HepG2 (cell line): ENCODE measurements at regions not wholly inside any gene's neighbourhood (a gene's known extent, or its start where the extent isn't known, plus 50 kb on each side); places are given as distances from the start of the nearest gene placed in this dataset.

Experiments used
- ATAC-seq: fragments of 200-7000 bp; cut with Tn5 transposase; 3 replicates; pipeline ENCODE4 v1.9.1; 2020; ENCODE audit warnings: mild to moderate bottlenecking, moderate library complexity
- BruUV-seq: library from RNA; stranded (reverse); fragments of 400-500 nt; replicated peaks from 2 replicates; lab custom pipeline; 2021; lab: Mats Ljungman, UMichigan
- CTCF ChIA-PET: fragments of 300-600 bp; formaldehyde crosslinking; extraction: SDS; loops from one replicate; lab custom pipeline; 2021; ENCODE audit warnings: low total read pairs, inconsistent platforms, low intra/inter-chr PET ratio; lab: Yijun Ruan, JAX
- POLR2A ChIA-PET: fragments of 350-600 bp; sonication (Branson Sonifier 250); formaldehyde crosslinking; loops from one replicate; lab custom pipeline; 2020; ENCODE audit warnings: antibody characterized with exemption, inconsistent platforms; lab: Yijun Ruan, JAX
- DNase-seq: peaks from one replicate; pipeline ENCODE4 v3.0.0-alpha.2; 2015; ENCODE audit warnings: low spot score
- FAIRE-seq: peaks from 3 replicates; lab custom pipeline; 2011; peaks lifted over from hg19 to GRCh38; lab: Jason Lieb, UNC
- H2AFZ ChIP-seq: one replicate; pipeline ENCODE4 v1.6.1; 2011; ENCODE audit warnings: low read length, inconsistent platforms
- H3K27ac ChIP-seq: fragments of 300-600 bp; 3 replicates; pipeline ENCODE4 v1.8.0; 2011; ENCODE audit warnings: mixed run types, mild to moderate bottlenecking, mixed read lengths, low read length, inconsistent platforms; ENCODE audit not compliant: insufficient read depth; ENCODE audit errors: extremely low read length
- H3K27me3 ChIP-seq, 2 experiments: fragments of 200-600 bp in 1 of 2; 2 replicates in 1 of 2; 3 replicates in 1 of 2; pipeline versions ENCODE4 v1.6.0 to v1.8.0; 2011; ENCODE audit warnings: low read length in 2 of 2, mild to moderate bottlenecking in 2 of 2, moderate library complexity in 2 of 2, inconsistent platforms in 1 of 2; ENCODE audit not compliant: insufficient read depth in 2 of 2, control insufficient read depth in 1 of 2
- H3K36me3 ChIP-seq, 2 experiments: fragments of 200-600 bp in 1 of 2; replicated peaks in 1 of 2; 2 replicates in 1 of 2; 3 replicates in 1 of 2; pipeline versions ENCODE4 v1.5.1 to v1.8.0; 2011; ENCODE audit warnings: low read length in 2 of 2, inconsistent platforms in 1 of 2; ENCODE audit not compliant: insufficient read depth in 2 of 2, control insufficient read depth in 1 of 2
- H3K4me1 ChIP-seq: 2 replicates; pipeline ENCODE4 v1.5.1; 2012; ENCODE audit warnings: low read length, inconsistent platforms; ENCODE audit not compliant: insufficient read depth
- H3K4me2 ChIP-seq: 2 replicates; pipeline ENCODE4 v1.6.0; 2011; ENCODE audit warnings: low read depth, low read length, inconsistent platforms
- H3K4me3 ChIP-seq, 3 experiments: fragments of 200-600 bp in 1 of 3; sonication (generic), shearing (Covaris generic) in 1 of 3; replicated peaks in 1 of 3; 2 replicates each; pipeline ENCODE4 v1.5.1; 2011 to 2016; ENCODE audit warnings: low read length in 3 of 3, inconsistent platforms in 2 of 3, low read depth in 2 of 3, mild to moderate bottlenecking in 2 of 3, control low read depth in 1 of 3, mixed read lengths in 1 of 3; ENCODE audit not compliant: insufficient read depth in 1 of 3
- H3K79me2 ChIP-seq: one replicate; pipeline ENCODE4 v1.6.1; 2011; ENCODE audit warnings: low read length, inconsistent platforms; ENCODE audit not compliant: insufficient read depth
- H3K9ac ChIP-seq: 2 replicates; pipeline ENCODE4 v1.6.0; 2011; ENCODE audit warnings: mild to moderate bottlenecking, low read depth, low read length, inconsistent platforms; ENCODE audit not compliant: insufficient read depth
- H3K9me3 ChIP-seq: 2 replicates; pipeline ENCODE4 v1.5.1; 2012; ENCODE audit warnings: mild to moderate bottlenecking, low read length
- H4K20me1 ChIP-seq: 2 replicates; pipeline ENCODE4 v1.6.0; 2011; ENCODE audit warnings: inconsistent platforms, mild to moderate bottlenecking, low read length, moderate library complexity; ENCODE audit not compliant: insufficient read depth
- PLSCR1 ChIP-seq: sonication (generic); formaldehyde crosslinking; IDR thresholded peaks from 2 replicates; pipeline ENCODE4 v1.5.0; 2020; ENCODE audit warnings: missing genetic modification reagents, mild to moderate bottlenecking, borderline replicate concordance
- SP5 ChIP-seq: IDR thresholded peaks from 2 replicates; pipeline ENCODE4 v1.6.1; 2016; ENCODE audit warnings: low read depth, borderline replicate concordance
- ZNF18 ChIP-seq: sonication (generic); formaldehyde crosslinking; IDR thresholded peaks from 2 replicates; pipeline ENCODE4 v1.8.0; 2022; ENCODE audit warnings: mild to moderate bottlenecking, missing genetic modification reagents; ENCODE audit not compliant: insufficient replicate concordance
- ZNF687 ChIP-seq: sonication (generic); formaldehyde crosslinking; IDR thresholded peaks from 2 replicates; pipeline ENCODE4 v1.5.1; 2020; ENCODE audit warnings: mild to moderate bottlenecking, missing genetic modification reagents, moderate library complexity
- WGBS: methylation state at CpG from one replicate; pipeline ENCODE4 v1.1.6; 2017; ENCODE audit warnings: low lambda C conversion rate; 5-methylcytosine and 5-hydroxymethylcytosine counted together
- in situ Hi-C: cut with HindIII; loops from 2 replicates; pipeline ENCODE4 v1.10.0; 2017; ENCODE audit warnings: low pct_unique_long_range_greater_than_20kb; ENCODE audit not compliant: extremely low pct_ligation_motif_present
- intact Hi-C: fragments of 100-400 bp; cut with micrococcal nuclease; formaldehyde crosslinking; loops from one replicate; pipeline ENCODE4 v1.10.0; 2022; ENCODE audit not compliant: unreplicated experiment

GRCh38 chr14:80426683-80427082, 215.4 kb upstream of the DIO2 start:
- ATAC-seq: no peak
- no peak for TF ChIP-seq SP5 (CRISPR knock-in tag)
- no peak for TF ChIP-seq PLSCR1 (CRISPR knock-in tag)
- TF ChIP-seq ZNF687 (CRISPR knock-in tag): no peak
- TF ChIP-seq ZNF18: no peak
- TF ChIP-seq, all 625 proteins: peak for 0
- Histone ChIP-seq H2AFZ (no peak overlapping the region), H3K4me2 (no peak overlapping the region), H4K20me1 (no peaks in the 10 kb centered on the region), H3K27me3 (no peaks in the 10 kb centered on the region), H3K79me2 (no peaks in the 10 kb centered on the region), H3K36me3 (no peaks in the 10 kb centered on the region), H3K9me3 (no peaks in the 10 kb centered on the region), H3K4me3 (no peak overlapping the region), H3K27ac (no peak overlapping the region), H3K4me1 (no peaks in the 10 kb centered on the region), H3K9ac (no peak overlapping the region)
- no TSS peak for BruUV-seq
- WGBS: 89% methylated on average over 1 of the region's 1 CpG
- no peak for FAIRE-seq
- no peak for DNase-seq
- intact Hi-C loops: no loop called here
- CTCF ChIA-PET: no interaction called here
- in situ Hi-C loops: no loop called here
- POLR2A ChIA-PET: no interaction called here
